SK-N-SH (cell line): ENCODE measurements at regions not wholly inside any gene's neighbourhood (a gene's known extent, or its start where the extent isn't known, plus 50 kb on each side); places are given as distances from the start of the nearest gene placed in this dataset.

ENCODE experiments used
- CTCF ChIA-PET: fragments of 300-600, 350-600 bp; formaldehyde crosslinking; extraction: SDS; loops from one replicate; lab custom pipeline; 2021; lab: Yijun Ruan, JAX
- POLR2A ChIA-PET: fragments of 350-600 bp; sonication (Branson Sonifier 250); formaldehyde crosslinking; extraction: SDS; loops from one replicate; lab custom pipeline; 2020; ENCODE audit warnings: antibody characterized with exemption, inconsistent platforms; lab: Yijun Ruan, JAX
- DNase-seq: peaks from one replicate; pipeline ENCODE4 v3.0.0; 2012
- H2AFZ ChIP-seq: fragments of 200-600 bp; sonication (generic); 2 replicates; pipeline ENCODE4 v1.8.1; 2016; ENCODE audit warnings: antibody characterized with exemption, mild to moderate bottlenecking, low read depth
- H3F3A ChIP-seq: fragments of 200-600 bp; sonication (generic); replicated peaks from 2 replicates; pipeline ENCODE3; 2016; ENCODE audit warnings: antibody characterized with exemption, mild to moderate bottlenecking; ENCODE audit not compliant: insufficient read depth
- H3K27ac ChIP-seq, 2 experiments: fragments of 200-500 bp in 1 of 2; fragments of 200-600 bp in 1 of 2; sonication (Bioruptor generic) in 1 of 2; sonication (generic), shearing (Covaris generic) in 1 of 2; 2 replicates each; pipeline versions ENCODE4 v1.5.1 to v1.6.1; 2014 to 2016; ENCODE audit warnings: low read depth in 2 of 2, inconsistent platforms in 1 of 2, low read length in 1 of 2, mild to moderate bottlenecking in 1 of 2, mixed read lengths in 1 of 2
- H3K27me3 ChIP-seq: fragments of 200-600 bp; sonication (generic), shearing (Covaris generic); 2 replicates; pipeline ENCODE4 v1.6.1; 2016; ENCODE audit warnings: mixed run types; ENCODE audit not compliant: insufficient read depth
- H3K36me3 ChIP-seq, 2 experiments: fragments of 200-500 bp in 1 of 2; fragments of 200-600 bp in 1 of 2; sonication (Bioruptor generic) in 1 of 2; sonication (generic) in 1 of 2; replicated peaks in 1 of 2; 2 replicates each; pipeline versions ENCODE3 to v1.5.1; 2014 to 2016; ENCODE audit warnings: low read length in 1 of 2, mild to moderate bottlenecking in 1 of 2; ENCODE audit not compliant: insufficient read depth in 2 of 2, control insufficient read depth in 1 of 2
- H3K4me1 ChIP-seq, 2 experiments: fragments of 200-500 bp in 1 of 2; fragments of 200-600 bp in 1 of 2; sonication (Bioruptor generic) in 1 of 2; sonication (generic), shearing (Covaris generic) in 1 of 2; 2 replicates each; pipeline versions ENCODE4 v1.5.1 to v1.6.1; 2014 to 2016; ENCODE audit warnings: low read depth in 1 of 2, low read length in 1 of 2, mixed run types in 1 of 2; ENCODE audit not compliant: insufficient read depth in 2 of 2, control insufficient read depth in 1 of 2
- H3K4me2 ChIP-seq: fragments of 200-600 bp; sonication (generic), shearing (Covaris generic); 2 replicates; pipeline ENCODE4 v1.6.1; 2017; ENCODE audit warnings: mixed run types
- H3K4me3 ChIP-seq, 2 experiments: fragments of 200-500 bp in 1 of 2; fragments of 200-600 bp in 1 of 2; sonication (Bioruptor generic) in 1 of 2; sonication (generic), shearing (Covaris generic) in 1 of 2; 2 replicates each; pipeline versions ENCODE4 v1.5.1 to v1.8.1; 2014 to 2016; ENCODE audit warnings: low read depth in 2 of 2, inconsistent platforms in 1 of 2, low read length in 1 of 2, mild to moderate bottlenecking in 1 of 2, mixed read lengths in 1 of 2, moderate library complexity in 1 of 2
- H3K79me2 ChIP-seq: fragments of 200-600 bp; sonication (generic); 2 replicates; pipeline ENCODE4 v1.8.1; 2017; ENCODE audit warnings: mild to moderate bottlenecking; ENCODE audit not compliant: insufficient read depth
- H3K9ac ChIP-seq: fragments of 200-600 bp; sonication (generic); 2 replicates; pipeline ENCODE4 v1.6.1; 2017; ENCODE audit warnings: mixed run types
- H3K9me2 ChIP-seq: fragments of 200-600 bp; sonication (generic); 2 replicates; pipeline ENCODE4 v1.6.1; 2017; ENCODE audit warnings: mixed run types
- H3K9me3 ChIP-seq: fragments of 200-600 bp; sonication (generic); 2 replicates; pipeline ENCODE4 v1.6.1; 2017; ENCODE audit warnings: mixed run types, mild to moderate bottlenecking, moderate library complexity
- H4K20me1 ChIP-seq: fragments of 200-600 bp; sonication (generic); 2 replicates; pipeline ENCODE4 v1.6.1; 2017; ENCODE audit warnings: mild to moderate bottlenecking, mixed run types; ENCODE audit not compliant: insufficient read depth
- CTCF ChIP-seq: fragments of 200-600 bp; sonication (generic); IDR thresholded peaks from 2 replicates; pipeline ENCODE4 v1.6.1; 2017; ENCODE audit warnings: antibody characterized with exemption, mild to moderate bottlenecking, moderate library complexity
- EZH2phosphoT487 ChIP-seq: fragments of 200-600 bp; sonication (generic); IDR thresholded peaks from 2 replicates; pipeline ENCODE4 v1.6.1; 2017; ENCODE audit warnings: low read depth, mixed run types, mild to moderate bottlenecking, antibody characterized with exemption, moderate library complexity, borderline replicate concordance
- FOXM1 ChIP-seq: IDR thresholded peaks from 2 replicates; pipeline ENCODE4 v1.4.0; 2012; ENCODE audit warnings: low read depth, mild to moderate bottlenecking
- GABPA ChIP-seq: IDR thresholded peaks from 2 replicates; pipeline ENCODE4 v1.4.0; 2012; ENCODE audit warnings: low read depth, mild to moderate bottlenecking
- IRF3 ChIP-seq: fragments of 150-350 bp; IDR thresholded peaks from 2 replicates; pipeline ENCODE4 v1.6.1; 2016; ENCODE audit warnings: mild to moderate bottlenecking, low read depth, low read length
- JUND ChIP-seq: IDR thresholded peaks from 2 replicates; pipeline ENCODE4 v1.4.0; 2012
- MAX ChIP-seq: IDR thresholded peaks from 2 replicates; pipeline ENCODE4 v1.4.0; 2012; ENCODE audit warnings: low read depth
- POLR2AphosphoS5 ChIP-seq: IDR thresholded peaks from 2 replicates; pipeline ENCODE4 v1.6.1; 2012; ENCODE audit warnings: low read depth, low read length
- REST ChIP-seq: IDR thresholded peaks from 2 replicates; pipeline ENCODE4 v1.6.1; 2012; ENCODE audit warnings: mild to moderate bottlenecking, low read depth, low read length, moderate library complexity
- RXRA ChIP-seq: IDR thresholded peaks from 2 replicates; pipeline ENCODE4 v1.4.0; 2012; ENCODE audit warnings: low read depth, mild to moderate bottlenecking, borderline replicate concordance
- SMC3 ChIP-seq: IDR thresholded peaks from 2 replicates; pipeline ENCODE4 v1.6.1; 2012; ENCODE audit warnings: low read depth, low read length, improper control_type of control experiment
- TAF1 ChIP-seq: IDR thresholded peaks from 2 replicates; pipeline ENCODE4 v1.6.1; 2012; ENCODE audit warnings: low read depth, mild to moderate bottlenecking, low read length, moderate library complexity, borderline replicate concordance
- USF1 ChIP-seq: IDR thresholded peaks from 2 replicates; pipeline ENCODE4 v1.4.0; 2012; ENCODE audit warnings: low read depth, borderline replicate concordance
- ZBTB33 ChIP-seq: IDR thresholded peaks from 2 replicates; pipeline ENCODE4 v1.4.0; 2012; ENCODE audit warnings: low read depth, borderline replicate concordance
- WGBS: methylation state at CpG from one replicate; pipeline ENCODE4 v1.1.6; 2017; ENCODE audit warnings: low lambda C conversion rate; 5-methylcytosine and 5-hydroxymethylcytosine counted together

GRCh38 chr4:89400287-89401035 lies 92.9 kb upstream of the GPRIN3 start:
- no peak for TF ChIP-seq MAX
- no peak for TF ChIP-seq POLR2AphosphoS5
- no peak for TF ChIP-seq FOXM1
- TF ChIP-seq REST = no peak
- no peak for TF ChIP-seq JUND
- TF ChIP-seq EZH2phosphoT487 = no peak
- no peak for TF ChIP-seq CTCF
- no peak for TF ChIP-seq IRF3
- no peaks in the 10 kb centered on the region for H3K79me2 ChIP-seq
- no peak overlapping the region for H2AFZ ChIP-seq
- WGBS = 59% methylated on average over 7 of the region's 7 CpGs
- POLR2A ChIA-PET = no interaction called here
- no peak for DNase-seq
- no peaks in the 10 kb centered on the region for H3K36me3 ChIP-seq
- no peaks in the 10 kb centered on the region for H3K27me3 ChIP-seq
- H3K4me1 ChIP-seq = no peaks in the 10 kb centered on the region
- no peaks in the 10 kb centered on the region for H3K9me3 ChIP-seq
- no peak overlapping the region for H3K9ac ChIP-seq
- H4K20me1 ChIP-seq = no peaks in the 10 kb centered on the region
- no peak overlapping the region for H3K4me3 ChIP-seq
- H3K4me2 ChIP-seq = no peak overlapping the region
- no peaks in the 10 kb centered on the region for H3F3A ChIP-seq
- no peak overlapping the region for H3K27ac ChIP-seq
- CTCF ChIA-PET = no interaction called here
- H3K9me2 ChIP-seq = no peaks in the 10 kb centered on the region

GRCh38 chr4:89398644-89399043 lies 91.0 kb upstream of the GPRIN3 start:
- Histone ChIP-seq H3K27ac (no peak overlapping the region), H4K20me1 (no peaks in the 10 kb centered on the region), H3K36me3 (no peaks in the 10 kb centered on the region), H3K9me2 (no peaks in the 10 kb centered on the region), H3K27me3 (no peaks in the 10 kb centered on the region), H3K9ac (no peak overlapping the region), H3K9me3 (no peaks in the 10 kb centered on the region), H3K4me1 (no peaks in the 10 kb centered on the region), H3K4me3 (no peak overlapping the region), H3K4me2 (no peak overlapping the region), H2AFZ (no peak overlapping the region), H3K79me2 (no peaks in the 10 kb centered on the region), H3F3A (no peaks in the 10 kb centered on the region)
- POLR2A ChIA-PET = no interaction called here
- CTCF ChIA-PET = no interaction called here
- no peak for DNase-seq
- no peak for TF ChIP-seq USF1
- no peak for TF ChIP-seq CTCF
- no peak for TF ChIP-seq GABPA
- no peak for TF ChIP-seq RXRA
- no peak for TF ChIP-seq SMC3
- no peak for TF ChIP-seq ZBTB33
- no peak for TF ChIP-seq TAF1
